Astrocyte (in vitro differentiated cells and primary cell): ENCODE measurements at regions not wholly inside any gene's neighbourhood (a gene's known extent, or its start where the extent isn't known, plus 50 kb on each side); places are given as distances from the start of the nearest gene placed in this dataset.

ENCODE experiments used
- CTCF ChIP-seq: IDR thresholded peaks from 2 replicates; pipeline ENCODE4 v1.5.1; 2011; ENCODE audit warnings: low read depth, mild to moderate bottlenecking, inconsistent platforms, low read length, moderate library complexity; ENCODE audit not compliant: insufficient read depth
- EZH2 ChIP-seq: IDR thresholded peaks from 2 replicates; pipeline ENCODE4 v1.6.1; 2012; ENCODE audit warnings: mild to moderate bottlenecking, low read length, inconsistent platforms; ENCODE audit not compliant: insufficient read depth

- no peak for TF ChIP-seq CTCF
- TF ChIP-seq EZH2: no peak
Measured at GRCh38 chr5:23635938-23636337, 128.5 kb downstream of the PRDM9 start.
